HG03196 (cell line): ENCODE measurements at regions not wholly inside any gene's neighbourhood (a gene's known extent, or its start where the extent isn't known, plus 50 kb on each side); places are given as distances from the start of the nearest gene placed in this dataset.
"Not testable (repeated sequence)": the region's sequence is repeated elsewhere in the genome, so short reads cannot be mapped to it uniquely, and the experiment has no call there.

Experiments used
- ATAC-seq: cut with Tn5 transposase; IDR thresholded peaks from one replicate; pipeline ENCODE4 v1.9.1; 2021; ENCODE audit not compliant: unreplicated experiment

DNA sequence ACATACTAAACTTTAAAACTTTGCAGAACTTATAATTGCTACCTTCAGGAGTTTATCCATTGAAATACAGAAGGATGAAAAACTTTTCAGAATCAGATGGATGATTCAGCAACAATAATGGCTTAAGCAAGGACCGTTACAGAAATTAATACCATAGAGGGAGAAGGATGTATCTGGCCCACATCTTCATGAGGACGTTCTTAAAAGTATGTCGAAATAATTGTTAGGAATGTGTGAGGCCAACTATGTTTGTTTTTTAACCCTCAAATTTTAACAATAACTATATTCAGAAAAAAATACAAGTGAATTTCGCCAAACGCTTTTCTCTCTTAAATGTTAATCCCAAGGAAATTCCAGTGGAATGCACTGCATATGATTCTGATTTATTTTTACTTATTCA is 105.2 kb upstream of the EPHA3 start:
- no peak for ATAC-seq

DNA sequence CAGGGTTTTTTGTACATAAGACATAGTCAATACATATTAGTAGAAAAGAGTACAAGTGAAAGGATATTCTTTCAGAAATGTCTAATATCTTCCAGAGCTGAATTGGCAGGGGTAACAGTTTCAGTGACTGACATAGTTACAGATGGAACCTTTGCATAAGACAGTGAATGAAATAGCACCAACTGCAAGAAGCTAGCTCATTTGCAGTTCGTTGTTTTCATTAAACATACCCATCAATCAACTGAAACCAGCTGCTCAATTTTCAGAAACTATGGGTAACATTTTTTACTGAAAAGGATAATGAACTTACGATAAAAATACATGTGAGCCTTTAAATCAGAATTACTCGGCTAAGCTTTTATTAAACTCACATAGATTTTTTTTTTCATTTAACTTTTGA is 93.9 kb upstream of the EPHA3 start:
- ATAC-seq: no peak

- no peak for ATAC-seq
Measured at GRCh38 chr3:89017531-89017930, 89.9 kb upstream of the EPHA3 start.

GRCh38 chr3:89025185-89025584 is 82.2 kb upstream of the EPHA3 start:
- no peak for ATAC-seq

DNA sequence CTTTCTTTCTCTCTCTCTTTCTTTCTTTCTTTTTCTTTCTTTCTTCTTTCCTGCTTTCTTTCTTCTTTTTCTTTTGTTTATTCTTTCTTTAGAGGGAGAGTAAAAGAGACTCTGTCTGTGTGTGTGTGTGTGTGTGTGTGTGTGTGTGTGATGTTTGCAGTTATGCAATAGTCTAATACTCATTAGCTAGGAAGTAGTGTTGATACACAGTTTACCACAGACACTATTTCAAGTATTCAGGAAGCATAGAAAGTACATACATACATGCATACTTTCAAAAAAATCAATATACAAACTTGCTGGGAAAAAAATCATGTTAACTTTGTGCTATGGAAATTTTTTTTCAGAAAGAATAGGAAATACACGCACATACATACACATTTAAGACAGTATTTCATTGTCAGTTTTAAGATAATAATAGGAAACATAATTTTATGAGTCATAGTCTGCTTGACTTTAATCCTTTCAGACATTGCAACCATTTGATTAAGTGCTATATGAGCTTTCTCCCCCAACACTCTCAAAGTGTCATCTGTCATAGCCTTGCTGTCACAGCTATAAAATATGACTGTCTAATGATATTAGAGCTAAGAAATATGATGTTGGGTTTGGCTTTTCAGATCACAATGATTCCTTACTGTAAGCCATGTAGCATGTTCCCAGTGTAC is 74.9 kb upstream of the EPHA3 start:
- ATAC-seq: no peak

- not testable (repeated sequence) for ATAC-seq
Measured at GRCh38 chr3:89034723-89035122, 72.7 kb upstream of the EPHA3 start.

DNA sequence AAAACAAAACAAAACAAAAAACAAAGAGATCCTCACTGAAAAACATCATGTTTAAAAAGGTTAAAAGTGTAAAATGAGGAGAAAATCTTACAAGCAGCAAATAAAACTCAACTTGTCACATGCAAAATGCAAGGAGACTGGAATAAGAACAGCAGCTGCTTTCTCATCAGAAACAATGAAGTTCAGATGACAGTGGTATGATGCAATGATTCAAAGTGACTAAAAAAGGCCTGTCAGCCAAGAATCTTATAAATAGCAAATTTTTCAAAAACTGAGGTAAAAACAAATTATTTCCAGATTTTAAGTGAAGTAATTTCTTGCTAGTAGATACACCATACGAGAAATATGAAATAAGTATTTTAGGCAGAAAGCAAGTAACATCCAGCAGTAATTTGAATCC is 68.6 kb upstream of the EPHA3 start:
- ATAC-seq: no peak

DNA sequence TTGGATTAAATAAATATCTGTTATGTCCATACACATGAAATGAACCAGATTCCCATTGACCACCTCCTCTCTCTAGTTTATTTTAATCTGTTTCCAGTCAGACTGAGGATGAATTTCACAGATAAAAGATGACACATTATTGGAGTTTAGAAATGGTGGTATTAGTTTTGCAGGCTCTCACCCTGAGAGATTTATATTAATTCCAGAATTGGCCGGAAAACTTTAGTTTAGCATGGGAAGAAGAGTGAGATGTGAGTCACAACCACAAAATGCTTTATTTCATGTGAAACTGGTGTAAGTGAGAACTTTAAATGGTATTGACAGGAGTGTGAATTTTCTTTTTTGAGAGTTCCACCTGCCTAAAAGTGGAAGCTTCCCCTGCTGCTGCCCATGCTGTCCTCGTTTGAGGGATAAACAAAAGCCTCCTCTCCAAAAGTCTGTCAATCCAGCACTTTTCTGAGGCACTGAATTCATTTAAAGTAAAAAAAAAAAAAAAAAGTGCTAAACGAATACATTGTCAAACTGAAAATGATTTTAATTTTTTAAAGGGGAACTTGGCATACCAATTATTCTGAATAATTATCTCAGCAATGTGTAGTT is 65.1 kb upstream of the EPHA3 start:
- no peak for ATAC-seq

- ATAC-seq: no peak
Measured at GRCh38 chr3:89043406-89043932, 64.0 kb upstream of the EPHA3 start.

GRCh38 chr3:89046661-89047060 is 60.8 kb upstream of the EPHA3 start:
- no peak for ATAC-seq

DNA sequence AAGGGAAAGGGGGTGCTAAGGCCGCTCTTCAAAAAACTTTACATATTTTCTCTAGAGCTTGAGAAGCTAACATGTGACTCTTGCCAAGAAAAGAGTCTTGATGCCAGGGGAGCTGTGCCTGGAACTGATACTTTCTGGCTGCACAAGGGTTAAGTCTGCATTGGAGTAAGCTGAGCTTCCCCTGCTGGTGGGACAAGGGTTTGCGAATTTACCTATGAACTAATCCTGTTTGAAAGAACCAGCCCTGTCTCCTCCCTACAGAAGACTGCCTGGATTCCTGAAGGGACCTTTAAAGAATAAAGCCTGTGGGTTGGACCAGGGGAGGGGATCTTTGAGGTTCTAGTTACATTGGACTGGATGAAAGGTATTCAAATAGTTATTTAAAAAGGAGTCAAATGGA is 58.3 kb upstream of the EPHA3 start:
- no peak for ATAC-seq

- ATAC-seq: no peak
Measured at GRCh38 chr3:89052386-89052785, 55.0 kb upstream of the EPHA3 start.

DNA sequence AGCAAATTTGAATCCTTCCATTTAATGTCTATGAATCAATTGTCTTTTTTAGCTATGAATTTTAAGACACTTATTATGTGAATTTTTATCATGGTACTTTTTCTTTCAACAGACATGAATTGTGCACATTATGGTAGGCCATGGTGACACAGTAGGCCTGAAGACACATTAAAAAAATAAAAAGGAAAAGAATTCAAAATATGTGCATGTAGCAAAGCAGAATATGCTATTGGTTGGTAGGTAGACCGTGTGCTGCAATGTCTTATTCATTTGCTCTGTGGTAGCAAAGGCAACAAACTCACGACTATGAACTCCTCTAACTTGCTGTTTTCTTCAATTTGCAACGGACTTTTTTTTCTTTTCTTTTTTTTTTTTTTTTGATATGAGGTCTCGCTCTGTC is 50.0 kb upstream of the EPHA3 start:
- ATAC-seq: no peak
